ENCODE measurements at regions not wholly inside any gene's neighbourhood (a gene's known extent, or its start where the extent isn't known, plus 50 kb on each side); places are given as distances from the start of the nearest gene placed in this dataset.

DNA sequence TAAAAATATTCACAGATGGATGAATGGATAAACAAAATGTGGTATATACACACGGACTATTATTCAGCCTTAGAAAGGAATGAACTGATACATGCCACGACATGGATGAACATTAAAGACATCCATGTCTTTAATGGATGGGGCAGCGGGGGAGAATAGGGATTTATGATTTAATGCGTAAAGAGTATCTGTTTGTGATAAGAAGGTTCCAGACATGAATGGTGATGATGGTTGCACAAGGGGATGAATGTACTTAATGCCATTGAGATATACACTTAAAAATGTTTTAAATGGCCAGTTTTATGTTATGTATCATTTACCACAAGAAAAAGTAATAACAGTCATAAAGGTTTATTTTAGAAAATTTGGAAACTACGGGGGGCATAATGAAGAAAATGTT lies 108.6 kb upstream of the WLS start:
- no peaks in the 10 kb centered on the region for H3K27me3 ChIP-seq (ENCODE audit: control insufficient read depth in 3 of 3, insufficient read depth in 3 of 3, low read length in 2 of 3)
- H3K36me3 ChIP-seq (ENCODE audit: control insufficient read depth in 4 of 4, insufficient read depth in 4 of 4, low read length in 4 of 4), result no peaks in the 10 kb centered on the region
- 85 to 91% methylated on average over 5 of the region's 5 CpGs for WGBS, 2 donors
- H3K9ac ChIP-seq (ENCODE audit: insufficient read depth in 1 of 2, low read length in 2 of 2), result no peak overlapping the region
- no peak for TF ChIP-seq CTCF (IDR thresholded peaks at IDR 0.05; ENCODE audit: control extremely low read depth, extremely low read depth)
- DNase-seq (no peak), ATAC-seq (ENCODE audit: insufficient read depth, low FRiP score) (no peak)
- no peak overlapping the region for H3K27ac ChIP-seq (ENCODE audit: low read depth in 1 of 2, low read length in 1 of 2)
- peaks cover 0 to 3% (median 0%) of the 10 kb centered on the region in 5 donors for H3K4me1 ChIP-seq (ENCODE audit: control insufficient read depth in 5 of 5, insufficient read depth in 5 of 5, low read length in 5 of 5)
- H3K4me3 ChIP-seq, result no peak overlapping the region
- H3K9me3 ChIP-seq (ENCODE audit: control insufficient read depth in 4 of 4, insufficient read depth in 3 of 4, low read length in 3 of 4), result no peaks in the 10 kb centered on the region

DNA sequence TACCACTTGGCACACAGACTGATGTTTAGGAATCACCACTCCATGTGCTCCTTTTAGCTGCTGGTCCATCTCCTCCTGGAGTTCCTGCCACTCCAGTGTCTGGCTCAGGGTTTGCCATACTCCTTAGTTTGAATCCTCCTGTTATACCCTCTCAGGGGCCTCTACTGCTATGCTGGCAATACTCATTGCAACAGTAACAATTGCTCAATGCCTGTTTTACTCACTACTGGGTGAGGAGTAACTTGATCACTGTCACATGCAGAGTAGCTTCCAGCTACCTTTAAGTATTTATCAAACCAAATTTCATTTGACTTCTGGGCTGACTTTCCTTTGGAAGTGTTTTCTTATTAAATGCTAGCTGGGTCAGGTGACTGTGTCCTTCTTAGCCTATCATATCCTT lies 107.2 kb upstream of the WLS start:
- no peak for ATAC-seq (ENCODE audit: insufficient read depth, low FRiP score)
- H3K36me3 ChIP-seq (ENCODE audit: control insufficient read depth in 4 of 4, insufficient read depth in 4 of 4, low read length in 4 of 4), result no peaks in the 10 kb centered on the region
- no peaks in the 10 kb centered on the region for H3K27me3 ChIP-seq (ENCODE audit: control insufficient read depth in 3 of 3, insufficient read depth in 3 of 3, low read length in 2 of 3)
- no peak overlapping the region for H3K27ac ChIP-seq (ENCODE audit: low read depth in 1 of 2, low read length in 1 of 2)
- no peak for DNase-seq
- no peak overlapping the region for H3K9ac ChIP-seq (ENCODE audit: insufficient read depth in 1 of 2, low read length in 2 of 2)
- peaks cover 0 to 3% (median 0%) of the 10 kb centered on the region in 5 donors for H3K4me1 ChIP-seq (ENCODE audit: control insufficient read depth in 5 of 5, insufficient read depth in 5 of 5, low read length in 5 of 5)
- no peak overlapping the region for H3K4me3 ChIP-seq
- no peak for TF ChIP-seq CTCF (IDR thresholded peaks at IDR 0.05; ENCODE audit: control extremely low read depth, extremely low read depth)
- H3K9me3 ChIP-seq (ENCODE audit: control insufficient read depth in 4 of 4, insufficient read depth in 3 of 4, low read length in 3 of 4), result no peaks in the 10 kb centered on the region

- H3K36me3 ChIP-seq (ENCODE audit: control insufficient read depth in 4 of 4, insufficient read depth in 4 of 4, low read length in 4 of 4), result no peaks in the 10 kb centered on the region
- H3K4me3 ChIP-seq, result no peak overlapping the region
- no peaks in the 10 kb centered on the region for H3K9me3 ChIP-seq (ENCODE audit: control insufficient read depth in 4 of 4, insufficient read depth in 3 of 4, low read length in 3 of 4)
- TF ChIP-seq CTCF (IDR thresholded peaks at IDR 0.05; ENCODE audit: control extremely low read depth, extremely low read depth), result no peak
- ATAC-seq (ENCODE audit: insufficient read depth, low FRiP score) (no peak), DNase-seq (no peak)
- H3K27me3 ChIP-seq (ENCODE audit: control insufficient read depth in 3 of 3, insufficient read depth in 3 of 3, low read length in 2 of 3), result no peaks in the 10 kb centered on the region
- no peak overlapping the region for H3K9ac ChIP-seq (ENCODE audit: insufficient read depth in 1 of 2, low read length in 2 of 2)
- 48 to 81% methylated on average over 1 of the region's 1 CpG for WGBS, 2 donors
- H3K4me1 ChIP-seq (ENCODE audit: control insufficient read depth in 5 of 5, insufficient read depth in 5 of 5, low read length in 5 of 5), result peaks cover 0 to 3% (median 0%) of the 10 kb centered on the region in 5 donors
- no peak overlapping the region for H3K27ac ChIP-seq (ENCODE audit: low read depth in 1 of 2, low read length in 1 of 2)
Observed at GRCh38 chr1:68338081-68338480, 105.8 kb upstream of the WLS start.

GRCh38 chr1:68332041-68332440 lies 99.7 kb upstream of the WLS start:
- WGBS, 2 donors, result 81 to 89% methylated on average over 4 of the region's 4 CpGs
- DNase-seq (no peak), ATAC-seq (ENCODE audit: insufficient read depth, low FRiP score) (no peak)
- Histone ChIP-seq H3K4me3 (no peak overlapping the region), H3K9ac (ENCODE audit: insufficient read depth in 1 of 2, low read length in 2 of 2) (no peak overlapping the region), H3K36me3 (ENCODE audit: control insufficient read depth in 4 of 4, insufficient read depth in 4 of 4, low read length in 4 of 4) (no peaks in the 10 kb centered on the region), H3K27me3 (ENCODE audit: control insufficient read depth in 3 of 3, insufficient read depth in 3 of 3, low read length in 2 of 3) (no peaks in the 10 kb centered on the region), H3K27ac (ENCODE audit: low read depth in 1 of 2, low read length in 1 of 2) (no peak overlapping the region), H3K9me3 (ENCODE audit: control insufficient read depth in 4 of 4, insufficient read depth in 3 of 4, low read length in 3 of 4) (no peaks in the 10 kb centered on the region), H3K4me1 (ENCODE audit: control insufficient read depth in 5 of 5, insufficient read depth in 5 of 5, low read length in 5 of 5) (no peaks in the 10 kb centered on the region)
- TF ChIP-seq CTCF (IDR thresholded peaks at IDR 0.05; ENCODE audit: control extremely low read depth, extremely low read depth), result no peak

All from lung (tissue), 11 donors.